H1 (cell line): ENCODE measurements at regions not wholly inside any gene's neighbourhood (a gene's known extent, or its start where the extent isn't known, plus 50 kb on each side); places are given as distances from the start of the nearest gene placed in this dataset.

Experiments used
- CTCF ChIA-PET: fragments of 300-600 bp; sonication (Branson Sonifier 250); formaldehyde crosslinking; loops from one replicate; lab custom pipeline; 2021; ENCODE audit not compliant: partially characterized antibody; lab: Charles Lee
- POLR2A ChIA-PET: fragments of 300-600 bp; sonication (Branson Sonifier 250); formaldehyde crosslinking; loops from one replicate; lab custom pipeline; 2021; ENCODE audit warnings: inconsistent platforms; ENCODE audit not compliant: partially characterized antibody; lab: Charles Lee
- DNase-seq, 2 experiments: peaks; one replicate each; pipeline versions ENCODE4 v3.0.0 to v3.0.0-alpha.2; 2010 to 2022; ENCODE audit warnings: low spot score in 2 of 2, low read depth in 1 of 2, mixed read lengths in 1 of 2
- FAIRE-seq: peaks from 2 replicates; lab custom pipeline; 2011; peaks lifted over from hg19 to GRCh38; lab: Jason Lieb, UNC
- H2AFZ ChIP-seq: 2 replicates; pipeline ENCODE4 v1.8.1; 2012; ENCODE audit warnings: low read length, inconsistent platforms
- H2AK5ac ChIP-seq: 2 replicates; pipeline ENCODE4 v1.6.1; 2013; ENCODE audit warnings: low read depth, low read length
- H2BK120ac ChIP-seq: replicated peaks from 2 replicates; pipeline ENCODE3; 2013; ENCODE audit warnings: low read depth, low read length, inconsistent platforms
- H2BK12ac ChIP-seq: 2 replicates; pipeline ENCODE4 v1.6.1; 2013; ENCODE audit warnings: low read depth, low read length
- H2BK15ac ChIP-seq: 2 replicates; pipeline ENCODE4 v1.6.1; 2013; ENCODE audit warnings: low read length
- H2BK20ac ChIP-seq: 2 replicates; pipeline ENCODE4 v1.6.1; 2013; ENCODE audit warnings: low read length
- H2BK5ac ChIP-seq: 2 replicates; pipeline ENCODE4 v1.6.1; 2013; ENCODE audit warnings: low read depth, low read length
- H3K14ac ChIP-seq: 2 replicates; pipeline ENCODE4 v1.6.1; 2013; ENCODE audit warnings: inconsistent platforms; ENCODE audit not compliant: insufficient read length
- H3K18ac ChIP-seq: 2 replicates; pipeline ENCODE4 v1.6.1; 2013; ENCODE audit warnings: low read length; ENCODE audit errors: extremely low read depth
- H3K23ac ChIP-seq: 2 replicates; pipeline ENCODE4 v1.6.1; 2013; ENCODE audit warnings: inconsistent platforms; ENCODE audit not compliant: insufficient read length
- H3K23me2 ChIP-seq: 2 replicates; pipeline ENCODE4 v1.6.1; 2013; ENCODE audit warnings: low read depth, low read length
- H3K27ac ChIP-seq: 2 replicates; pipeline ENCODE4 v1.6.1; 2011; ENCODE audit warnings: low read depth, low read length, inconsistent platforms
- H3K27me3 ChIP-seq, 4 experiments: replicated peaks in 1 of 4; 1 replicate in 1 of 4; 2 replicates in 3 of 4; pipeline versions ENCODE4 v1.6.1 to v1.8.1; 2011 to 2013; ENCODE audit warnings: low read length in 3 of 4, mild to moderate bottlenecking in 3 of 4, inconsistent platforms in 2 of 4, mixed read lengths in 2 of 4, moderate library complexity in 1 of 4; ENCODE audit not compliant: control insufficient read depth in 3 of 4, insufficient read depth in 3 of 4; ENCODE audit errors: extremely low read depth in 1 of 4
- H3K36me3 ChIP-seq, 4 experiments: 2 replicates each; pipeline versions ENCODE4 v1.6.1 to v1.8.1; 2011 to 2013; ENCODE audit warnings: mild to moderate bottlenecking in 4 of 4, low read length in 3 of 4, moderate library complexity in 2 of 4, control low read depth in 1 of 4, inconsistent platforms in 1 of 4; ENCODE audit not compliant: insufficient read depth in 4 of 4, control insufficient read depth in 2 of 4
- H3K4ac ChIP-seq: replicated peaks from 2 replicates; pipeline ENCODE3; 2013; ENCODE audit warnings: low read length, low read depth, mixed read lengths, inconsistent platforms; ENCODE audit not compliant: insufficient read length
- H3K4me1 ChIP-seq, 4 experiments: replicated peaks in 1 of 4; 1 replicate in 1 of 4; 2 replicates in 3 of 4; pipeline versions ENCODE4 v1.6.1 to v1.8.1; 2011 to 2013; ENCODE audit warnings: low read length in 3 of 4, inconsistent platforms in 2 of 4, mixed read lengths in 1 of 4; ENCODE audit not compliant: insufficient read depth in 4 of 4, control insufficient read depth in 3 of 4
- H3K4me2 ChIP-seq, 2 experiments: 2 replicates each; pipeline versions ENCODE4 v1.6.1 to v1.8.1; 2011 to 2013; ENCODE audit warnings: low read depth in 2 of 2, low read length in 2 of 2, control low read depth in 1 of 2, inconsistent platforms in 1 of 2, mild to moderate bottlenecking in 1 of 2; ENCODE audit not compliant: insufficient read depth in 1 of 2
- H3K4me3 ChIP-seq, 4 experiments: fragments of 200-600, 300-600 bp in 1 of 4; sonication (generic), shearing (Covaris generic), sonication (Bioruptor Twin) in 1 of 4; 2 replicates each; pipeline versions ENCODE4 v1.5.1 to v1.8.1; 2011 to 2016; ENCODE audit warnings: low read length in 4 of 4, low read depth in 3 of 4, control low read depth in 2 of 4, inconsistent platforms in 2 of 4, mild to moderate bottlenecking in 2 of 4, mixed read lengths in 1 of 4, moderate library complexity in 1 of 4; ENCODE audit not compliant: insufficient read depth in 2 of 4; ENCODE audit errors: extremely low read depth in 1 of 4
- H3K56ac ChIP-seq: replicated peaks from 2 replicates; pipeline ENCODE3; 2013; ENCODE audit warnings: low read depth, mild to moderate bottlenecking, mixed read lengths, low read length, inconsistent platforms; ENCODE audit not compliant: insufficient read length
- H3K79me1 ChIP-seq: 2 replicates; pipeline ENCODE4 v1.6.1; 2013; ENCODE audit warnings: low read depth, low read length, control low read depth
- H3K79me2 ChIP-seq, 2 experiments: 2 replicates each; pipeline versions ENCODE4 v1.6.1 to v1.8.1; 2012 to 2013; ENCODE audit warnings: low read length in 2 of 2, mild to moderate bottlenecking in 2 of 2, inconsistent platforms in 1 of 2; ENCODE audit not compliant: insufficient read depth in 2 of 2, control insufficient read depth in 1 of 2
- H3K9ac ChIP-seq, 4 experiments: replicated peaks in 1 of 4; 1 replicate in 1 of 4; 2 replicates in 3 of 4; pipeline versions ENCODE4 v1.6.1 to v1.8.1; 2011 to 2013; ENCODE audit warnings: low read depth in 3 of 4, low read length in 3 of 4, control low read depth in 2 of 4, mild to moderate bottlenecking in 2 of 4, moderate library complexity in 2 of 4, inconsistent platforms in 1 of 4; ENCODE audit errors: extremely low read depth in 1 of 4
- H3K9me3 ChIP-seq, 2 experiments: 2 replicates each; pipeline versions ENCODE4 v1.6.1 to v1.8.1; 2012 to 2013; ENCODE audit warnings: mild to moderate bottlenecking in 2 of 2, moderate library complexity in 2 of 2, control low read depth in 1 of 2, inconsistent platforms in 1 of 2, low read depth in 1 of 2, low read length in 1 of 2, mixed read lengths in 1 of 2; ENCODE audit not compliant: insufficient read depth in 2 of 2
- H4K20me1 ChIP-seq, 2 experiments: replicated peaks in 1 of 2; 2 replicates each; pipeline versions ENCODE3 to v1.8.1; 2011 to 2013; ENCODE audit warnings: inconsistent platforms in 2 of 2, low read length in 2 of 2, mild to moderate bottlenecking in 1 of 2; ENCODE audit not compliant: insufficient read depth in 2 of 2, control insufficient read depth in 1 of 2
- H4K5ac ChIP-seq: 2 replicates; pipeline ENCODE4 v1.6.1; 2013; ENCODE audit warnings: low read length, low read depth, mixed read lengths, inconsistent platforms; ENCODE audit not compliant: insufficient read length
- H4K8ac ChIP-seq: 2 replicates; pipeline ENCODE4 v1.8.0; 2013; ENCODE audit warnings: mild to moderate bottlenecking, moderate library complexity, low read length, inconsistent platforms; ENCODE audit not compliant: insufficient read depth; ENCODE audit errors: extremely low read depth
- H4K91ac ChIP-seq: replicated peaks from 2 replicates; pipeline ENCODE3; 2013; ENCODE audit warnings: low read length, mixed read lengths, inconsistent platforms; ENCODE audit not compliant: insufficient read length
- CEBPB ChIP-seq: IDR thresholded peaks from 2 replicates; pipeline ENCODE4 v1.6.1; 2012; ENCODE audit warnings: low read depth, low read length
- EZH2 ChIP-seq: fragments of 200-600 bp; sonication (generic); IDR thresholded peaks from 2 replicates; pipeline ENCODE4 v1.7.1; 2012; ENCODE audit warnings: low read depth, mild to moderate bottlenecking, moderate library complexity, low read length, inconsistent platforms; ENCODE audit not compliant: severe bottlenecking
- WGBS, 2 experiments: shearing (Covaris generic) in 1 of 2; methylation state at CpG; one replicate each; pipeline versions ENCODE4 v1.1.6 to v1.1.7; 2013 to 2015; ENCODE audit warnings: low lambda C conversion rate in 2 of 2, mixed read lengths in 2 of 2, inconsistent platforms in 1 of 2, low coverage in 1 of 2, missing lambda C conversion rate in 1 of 2; ENCODE audit not compliant: insufficient replicate concordance in 2 of 2, insufficient coverage in 1 of 2, insufficient read length in 1 of 2; ENCODE audit errors: extremely low coverage in 1 of 2, missing lambda C conversion rate in 1 of 2; 5-methylcytosine and 5-hydroxymethylcytosine counted together

GRCh38 chr2:38432820-38433606 lies 55.9 kb upstream of the ATL2 start:
- Histone ChIP-seq H2BK12ac (peak overlapping the region; percentile 60; the same call in 1 of the 2 replicates), H3K4ac (peak overlapping the region; percentile 84), H3K4me1 (peaks cover 3 to 25% (median 14%) of the 10 kb centered on the region in 4 experiments), H2BK120ac (peak overlapping the region; percentile 38), H2BK20ac (peak overlapping the region; percentile 72; the same call in 1 of the 2 replicates), H3K27ac (no peak overlapping the region), H3K18ac (no peak overlapping the region; the same call in 1 of the 2 replicates), H2BK15ac (0 out of 2 replicates have a peak overlapping the region, but pooled peaks have one; percentile 8), H3K23me2 (no peaks in the 10 kb centered on the region), H2AFZ (no peak overlapping the region), H3K9ac (no peak overlapping the region), H3K36me3 (no peaks in the 10 kb centered on the region), H4K5ac (no peak overlapping the region), H4K20me1 (no peaks in the 10 kb centered on the region), H3K4me2 (no peak overlapping the region), H4K8ac (peak overlapping the region; percentile 53; the same call in 1 of the 2 replicates), H3K4me3 (no peak overlapping the region), H2AK5ac (0 out of 2 replicates have a peak overlapping the region, but pooled peaks have one; percentile 24), H3K14ac (no peak overlapping the region), H3K79me2 (no peaks in the 10 kb centered on the region), H2BK5ac (no peak overlapping the region), H4K91ac (no peak overlapping the region), H3K79me1 (no peaks in the 10 kb centered on the region), H3K23ac (no peak overlapping the region), H3K9me3 (no peaks in the 10 kb centered on the region), H3K27me3 (no peaks in the 10 kb centered on the region), H3K56ac (peak overlapping the region; percentile 14)
- ChIA-PET CTCF (interaction anchor here (0.6 to 1.8 kb wide), 3 partner anchors 12 to 38 kb away, joined by 3 to 7 read pairs (median 3); no protein-coding TSS in a partner anchor), POLR2A (interaction anchor here (0.5 to 1.4 kb wide), 2 partner anchors 9 to 284 kb away, joined by 3 to 6 read pairs; no protein-coding TSS in a partner anchor)
- WGBS, 2 experiments, result 92% methylated on average over 8 of the region's 8 CpGs; no CpG with 5 or more reads in 1 of the 2 experiments
- no peak for FAIRE-seq
- DNase-seq, result no peak
- TF ChIP-seq CEBPB (peak; percentile 61; the same call in 1 of the 2 replicates), EZH2 (no peak)
